Parathyroid adenoma (tissue), 2 donors: ENCODE measurements at regions not wholly inside any gene's neighbourhood (a gene's known extent, or its start where the extent isn't known, plus 50 kb on each side); places are given as distances from the start of the nearest gene placed in this dataset.

ENCODE experiments used
- H2AFZ ChIP-seq: fragments of 300-600 bp; sonication (generic); one replicate; pipeline ENCODE4 v1.7.0; 2017; ENCODE audit warnings: antibody characterized with exemption, mild to moderate bottlenecking
- H3K27ac ChIP-seq: fragments of 300-600 bp; sonication (generic); one replicate; pipeline ENCODE4 v1.7.0; 2017
- H3K27me3 ChIP-seq: fragments of 300-600 bp; sonication (generic); one replicate; pipeline ENCODE4 v1.7.0; 2017; ENCODE audit warnings: low read length; ENCODE audit not compliant: control insufficient read depth, insufficient read depth
- H3K36me3 ChIP-seq: fragments of 300-600 bp; sonication (generic); one replicate; pipeline ENCODE4 v1.7.0; 2017; ENCODE audit warnings: low read length; ENCODE audit not compliant: control insufficient read depth, insufficient read depth
- H3K4me1 ChIP-seq: fragments of 300-600 bp; sonication (generic); one replicate; pipeline ENCODE4 v1.7.0; 2017; ENCODE audit warnings: control low read depth
- H3K4me2 ChIP-seq: fragments of 300-600 bp; sonication (generic); one replicate; pipeline ENCODE4 v1.7.0; 2017; ENCODE audit warnings: low read length
- H3K4me3 ChIP-seq: fragments of 300-600 bp; sonication (generic); one replicate; pipeline ENCODE4 v1.7.0; 2017; ENCODE audit warnings: low read depth, low read length
- H3K79me2 ChIP-seq: fragments of 300-600 bp; sonication (generic); one replicate; pipeline ENCODE4 v1.7.0; 2017; ENCODE audit warnings: control low read depth
- H3K9ac ChIP-seq: fragments of 300-600 bp; sonication (generic); one replicate; pipeline ENCODE4 v1.7.0; 2017; ENCODE audit warnings: mild to moderate bottlenecking
- H3K9me3 ChIP-seq: fragments of 300-600 bp; sonication (generic); one replicate; pipeline ENCODE4 v1.7.0; 2017; ENCODE audit warnings: low read length; ENCODE audit not compliant: control insufficient read depth
- TF ChIP-seq, protein P1 (sequence below): fragments of 300-600 bp; sonication (generic); IDR thresholded peaks from one replicate; pipeline ENCODE4 v1.7.0; 2017; ENCODE audit warnings: antibody characterized with exemption, mild to moderate bottlenecking
- donor health status: primary hyperparathyroidism.

DNA sequence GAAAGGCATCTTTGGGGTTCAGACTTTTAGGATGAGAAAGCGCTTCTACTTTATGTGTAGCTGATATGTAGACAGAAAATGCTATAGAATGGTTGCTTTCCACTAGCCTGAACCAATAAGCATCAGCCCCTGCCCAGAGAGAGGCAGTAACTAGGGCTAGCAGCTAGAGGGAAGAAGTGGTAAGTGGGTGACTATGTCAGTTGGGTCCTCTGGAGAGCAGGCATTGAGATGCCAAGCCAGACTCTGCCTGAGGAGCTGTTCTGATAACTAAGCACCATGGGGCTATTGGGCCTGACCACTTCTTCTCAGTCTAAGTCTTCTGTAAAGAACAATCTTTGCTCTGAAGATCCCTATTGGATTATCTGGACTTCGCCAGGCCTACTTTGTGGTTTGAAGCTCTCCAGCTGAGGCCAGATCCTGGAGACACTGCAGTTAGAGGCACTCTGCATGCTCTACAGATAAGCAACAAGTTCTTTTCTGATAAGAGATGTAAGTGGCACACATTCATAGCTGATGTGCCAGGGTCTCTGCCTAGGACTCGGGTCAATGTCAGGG, 146.1 kb downstream of the RBM46 start:
- Histone ChIP-seq H3K79me2 (no peaks in the 10 kb centered on the region), H3K9ac (no peak overlapping the region), H3K9me3 (no peaks in the 10 kb centered on the region), H3K27me3 (no peaks in the 10 kb centered on the region), H3K4me1 (no peaks in the 10 kb centered on the region), H3K36me3 (no peaks in the 10 kb centered on the region), H3K4me3 (no peak overlapping the region), H2AFZ (no peak overlapping the region), H3K27ac (no peak overlapping the region), H3K4me2 (no peak overlapping the region)
- TF ChIP-seq, protein P1, sequence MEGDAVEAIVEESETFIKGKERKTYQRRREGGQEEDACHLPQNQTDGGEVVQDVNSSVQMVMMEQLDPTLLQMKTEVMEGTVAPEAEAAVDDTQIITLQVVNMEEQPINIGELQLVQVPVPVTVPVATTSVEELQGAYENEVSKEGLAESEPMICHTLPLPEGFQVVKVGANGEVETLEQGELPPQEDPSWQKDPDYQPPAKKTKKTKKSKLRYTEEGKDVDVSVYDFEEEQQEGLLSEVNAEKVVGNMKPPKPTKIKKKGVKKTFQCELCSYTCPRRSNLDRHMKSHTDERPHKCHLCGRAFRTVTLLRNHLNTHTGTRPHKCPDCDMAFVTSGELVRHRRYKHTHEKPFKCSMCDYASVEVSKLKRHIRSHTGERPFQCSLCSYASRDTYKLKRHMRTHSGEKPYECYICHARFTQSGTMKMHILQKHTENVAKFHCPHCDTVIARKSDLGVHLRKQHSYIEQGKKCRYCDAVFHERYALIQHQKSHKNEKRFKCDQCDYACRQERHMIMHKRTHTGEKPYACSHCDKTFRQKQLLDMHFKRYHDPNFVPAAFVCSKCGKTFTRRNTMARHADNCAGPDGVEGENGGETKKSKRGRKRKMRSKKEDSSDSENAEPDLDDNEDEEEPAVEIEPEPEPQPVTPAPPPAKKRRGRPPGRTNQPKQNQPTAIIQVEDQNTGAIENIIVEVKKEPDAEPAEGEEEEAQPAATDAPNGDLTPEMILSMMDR: no peak

DNA sequence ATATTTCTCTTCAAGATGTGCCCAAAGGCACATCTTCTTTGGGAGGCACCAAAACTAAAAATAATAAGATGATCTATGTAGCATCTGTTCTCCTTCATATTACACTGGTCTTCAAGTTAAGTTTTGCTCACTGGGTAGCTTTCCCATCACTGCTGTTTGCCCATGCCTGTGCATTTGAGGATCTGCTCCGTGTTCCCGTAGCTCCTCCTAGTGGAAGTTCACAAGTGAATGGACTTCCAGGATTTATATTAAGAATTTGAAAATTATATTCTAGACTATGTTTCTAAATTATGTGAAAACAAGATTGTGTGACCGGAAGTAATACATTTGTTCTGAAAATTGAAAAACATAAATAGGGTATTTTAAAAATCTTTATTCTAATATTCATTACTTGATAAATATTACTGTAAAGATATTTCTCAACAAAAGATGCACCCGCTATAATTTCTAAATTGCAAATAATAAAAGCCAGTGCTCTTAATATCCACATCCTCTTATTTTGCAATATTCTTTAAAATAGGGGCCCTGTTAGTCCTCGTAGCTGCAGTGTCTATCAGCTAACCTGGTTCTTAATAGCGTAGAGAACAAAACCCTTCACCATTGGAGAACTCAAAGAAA, 147.7 kb downstream of the RBM46 start:
- Histone ChIP-seq H3K79me2 (no peaks in the 10 kb centered on the region), H3K4me1 (no peaks in the 10 kb centered on the region), H3K4me3 (no peak overlapping the region), H2AFZ (no peak overlapping the region), H3K27me3 (no peaks in the 10 kb centered on the region), H3K9ac (no peak overlapping the region), H3K9me3 (no peaks in the 10 kb centered on the region), H3K27ac (no peak overlapping the region), H3K36me3 (no peaks in the 10 kb centered on the region), H3K4me2 (no peak overlapping the region)
- TF ChIP-seq, protein P1: no peak

DNA sequence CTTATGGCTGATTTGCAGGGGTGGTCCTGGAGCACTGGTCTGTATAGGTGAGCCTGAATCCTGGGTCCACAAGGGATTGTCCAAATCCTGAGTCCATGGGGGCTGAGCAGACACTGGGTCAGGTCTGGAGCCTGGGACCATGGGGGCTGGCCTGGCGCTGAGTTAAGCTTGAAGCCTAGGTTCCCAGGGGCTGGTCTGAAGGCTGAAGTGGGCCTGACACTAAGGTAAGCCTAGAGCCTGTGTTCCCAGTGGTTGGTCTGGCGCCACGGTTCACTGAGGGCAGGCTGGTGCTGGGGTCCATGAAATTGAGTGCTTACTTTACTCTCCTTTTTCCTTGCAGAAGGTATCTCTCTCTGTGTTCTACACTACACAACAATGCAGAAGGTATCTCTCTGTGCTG, 155.8 kb downstream of the RBM46 start:
- no peak overlapping the region for H3K4me3 ChIP-seq
- no peak overlapping the region for H3K27ac ChIP-seq
- TF ChIP-seq, protein P1: no peak
- H3K36me3 ChIP-seq: no peaks in the 10 kb centered on the region
- H3K9ac ChIP-seq: no peak overlapping the region
- H2AFZ ChIP-seq: no peak overlapping the region
- no peak overlapping the region for H3K4me2 ChIP-seq
- H3K4me1 ChIP-seq: no peaks in the 10 kb centered on the region
- H3K79me2 ChIP-seq: no peaks in the 10 kb centered on the region
- no peaks in the 10 kb centered on the region for H3K9me3 ChIP-seq
- no peaks in the 10 kb centered on the region for H3K27me3 ChIP-seq

DNA sequence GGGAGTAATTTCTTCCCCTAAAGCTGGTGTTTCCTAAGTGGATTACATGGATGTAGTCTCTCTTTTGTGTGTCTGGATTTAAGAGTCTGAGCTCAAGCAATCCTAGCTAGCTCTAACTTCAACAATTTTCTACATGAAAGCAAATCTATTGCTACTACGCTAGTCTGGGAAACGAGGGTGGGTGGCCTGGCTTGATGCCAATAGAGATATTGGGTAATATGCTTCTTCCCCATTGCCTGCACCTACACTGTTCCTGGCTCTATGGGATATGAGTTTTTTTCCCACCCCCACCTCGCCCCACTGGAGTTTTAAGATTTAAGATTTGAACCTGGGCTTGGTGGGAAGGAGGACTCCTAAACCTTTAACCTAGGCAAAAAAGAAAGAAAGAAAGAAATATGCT, 158.8 kb downstream of the RBM46 start:
- TF ChIP-seq, protein P1: no peak
- Histone ChIP-seq H3K4me1 (no peaks in the 10 kb centered on the region), H3K79me2 (no peaks in the 10 kb centered on the region)

DNA sequence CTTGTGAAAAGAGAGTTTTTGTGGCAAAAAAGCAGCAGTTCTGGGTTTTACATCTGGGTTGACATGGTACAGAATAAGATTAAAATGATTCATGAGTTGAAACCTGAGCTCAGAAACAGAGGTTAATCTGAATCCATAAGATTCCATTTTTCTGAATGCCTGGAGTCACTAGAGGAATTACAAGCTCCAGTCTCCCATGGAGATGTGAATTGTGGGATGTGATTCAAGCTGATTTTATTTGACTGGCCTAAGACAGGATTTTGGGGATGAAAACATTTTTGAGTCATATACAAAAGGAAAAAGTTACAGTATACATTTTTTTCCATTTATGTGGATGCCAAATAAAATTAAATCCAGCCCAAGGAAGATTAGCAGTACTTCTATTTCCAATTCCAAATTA, 161.1 kb downstream of the RBM46 start:
- H3K79me2 ChIP-seq: no peaks in the 10 kb centered on the region
- no peak overlapping the region for H3K27ac ChIP-seq
- no peaks in the 10 kb centered on the region for H3K9me3 ChIP-seq
- no peaks in the 10 kb centered on the region for H3K36me3 ChIP-seq
- no peaks in the 10 kb centered on the region for H3K4me1 ChIP-seq
- no peak overlapping the region for H3K4me2 ChIP-seq
- no peak overlapping the region for H3K4me3 ChIP-seq
- H3K9ac ChIP-seq: no peak overlapping the region
- no peak overlapping the region for H2AFZ ChIP-seq
- no peaks in the 10 kb centered on the region for H3K27me3 ChIP-seq
- TF ChIP-seq, protein P1: no peak

More for the DNA sequence above, 158.8 kb downstream of the RBM46 start:
- no peak overlapping the region for H3K4me3 ChIP-seq
- H2AFZ ChIP-seq: no peak overlapping the region
- no peak overlapping the region for H3K4me2 ChIP-seq
- no peaks in the 10 kb centered on the region for H3K9me3 ChIP-seq
- no peak overlapping the region for H3K27ac ChIP-seq
- H3K27me3 ChIP-seq: no peaks in the 10 kb centered on the region
- no peak overlapping the region for H3K9ac ChIP-seq
- no peaks in the 10 kb centered on the region for H3K36me3 ChIP-seq
